Liver (tissue), 3 donors: ENCODE measurements at regions not wholly inside any gene's neighbourhood (a gene's known extent, or its start where the extent isn't known, plus 50 kb on each side); places are given as distances from the start of the nearest gene placed in this dataset.

Source experiments
- CTCF ChIP-seq: fragments of 150-350 bp; IDR thresholded peaks from 2 replicates; pipeline ENCODE4 v1.5.1; 2017; ENCODE audit warnings: improper control_type of control experiment, low read depth, low read length; ENCODE audit not compliant: missing input control
- EGR1 ChIP-seq, 2 donors: IDR thresholded peaks; 2 replicates each; pipeline ENCODE4 v1.6.1; 2016 to 2018; ENCODE audit warnings: antibody characterized with exemption in 2 of 2, low read depth in 2 of 2
- FOXA1 ChIP-seq: IDR thresholded peaks from 2 replicates; pipeline ENCODE4 v1.6.1; 2016; ENCODE audit warnings: antibody characterized with exemption
- GABPA ChIP-seq, 2 donors: IDR thresholded peaks in 1 of 2; conservative IDR thresholded peaks in 1 of 2; 2 replicates each; pipeline ENCODE4 v1.6.1; 2016; ENCODE audit warnings: antibody characterized with exemption in 2 of 2, mild to moderate bottlenecking in 1 of 2, moderate library complexity in 1 of 2
- JUND ChIP-seq, 2 donors: IDR thresholded peaks; 2 replicates each; pipeline ENCODE4 v1.6.1; 2016; ENCODE audit warnings: antibody characterized with exemption in 2 of 2
- MAX ChIP-seq: IDR thresholded peaks from 2 replicates; pipeline ENCODE4 v1.6.1; 2016; ENCODE audit warnings: antibody characterized with exemption
- RAD21 ChIP-seq, 2 donors: IDR thresholded peaks; 2 replicates each; pipeline ENCODE4 v1.6.1; 2016; ENCODE audit warnings: antibody characterized with exemption in 2 of 2, mild to moderate bottlenecking in 2 of 2
- REST ChIP-seq: IDR thresholded peaks from 2 replicates; pipeline ENCODE4 v1.6.1; 2016; ENCODE audit warnings: antibody characterized with exemption, mild to moderate bottlenecking
- SP1 ChIP-seq: IDR thresholded peaks from 2 replicates; pipeline ENCODE4 v1.6.1; 2018; ENCODE audit warnings: antibody characterized with exemption, mild to moderate bottlenecking
- TAF1 ChIP-seq: conservative IDR thresholded peaks from 2 replicates; pipeline ENCODE4 v1.6.1; 2016; ENCODE audit warnings: antibody characterized with exemption, mild to moderate bottlenecking
- YY1 ChIP-seq: IDR thresholded peaks from 2 replicates; pipeline ENCODE4 v1.6.1; 2016; ENCODE audit warnings: antibody characterized with exemption, mild to moderate bottlenecking
- ZBTB33 ChIP-seq: IDR thresholded peaks from 2 replicates; pipeline ENCODE4 v1.6.1; 2016; ENCODE audit warnings: antibody characterized with exemption
- donor health status: healthy.
- donor health status: healthy.

- TF ChIP-seq CTCF, result no peak
- TF ChIP-seq TAF1, result no peak
- no peak for TF ChIP-seq ZBTB33
- TF ChIP-seq FOXA1, result no peak
- TF ChIP-seq GABPA (IDR thresholded peaks at IDR 0.05 in 1 of 2, conservative IDR thresholded peaks at IDR 0.05 in 1 of 2), result no peak
- TF ChIP-seq REST, result no peak
- no peak for TF ChIP-seq SP1
- no peak for TF ChIP-seq MAX
- TF ChIP-seq RAD21 (IDR thresholded peaks at IDR 0.05), result no peak
- TF ChIP-seq EGR1 (IDR thresholded peaks at IDR 0.05; ENCODE audit: low read depth in 2 of 2), result no peak
- TF ChIP-seq YY1, result no peak
- no peak for TF ChIP-seq JUND (IDR thresholded peaks at IDR 0.05)
These were observed 1176.4 kb downstream of the BRD1 start for GRCh38 chr22:48651036-48651890.
